IMR-90 (cell line): ENCODE measurements at regions not wholly inside any gene's neighbourhood (a gene's known extent, or its start where the extent isn't known, plus 50 kb on each side); places are given as distances from the start of the nearest gene placed in this dataset.

ENCODE experiments used
- ATAC-seq: fragments of 200-7000 bp; cut with Tn5 transposase; 2 replicates; pipeline ENCODE4 v1.9.1; 2020; ENCODE audit warnings: low read depth, mild to moderate bottlenecking, moderate library complexity
- BruUV-seq: library from RNA; stranded (reverse); fragments of 400-500 nt; replicated peaks from 2 replicates; lab custom pipeline; 2021; lab: Mats Ljungman, UMichigan
- CTCF ChIA-PET: fragments of 300-600 bp; formaldehyde crosslinking; extraction: SDS; loops from one replicate; lab custom pipeline; 2021; ENCODE audit warnings: antibody characterized with exemption; lab: Yijun Ruan, JAX
- POLR2A ChIA-PET: fragments of 300-600 bp; sonication (Branson Sonifier 250); formaldehyde crosslinking; loops from one replicate; lab custom pipeline; 2022; ENCODE audit warnings: antibody characterized with exemption; ENCODE audit not compliant: unreplicated experiment; lab: Charles Lee
- DNase-seq: peaks from one replicate; pipeline ENCODE4 v3.0.0; 2013
- H2AFZ ChIP-seq: replicated peaks from 2 replicates; pipeline ENCODE3; 2013; ENCODE audit warnings: low read length, mild to moderate bottlenecking; ENCODE audit not compliant: poor library complexity
- H2AK5ac ChIP-seq: 2 replicates; pipeline ENCODE4 v1.6.1; 2013; ENCODE audit warnings: low read depth, low read length, inconsistent platforms
- H2AK9ac ChIP-seq: replicated peaks from 2 replicates; pipeline ENCODE3; 2013; ENCODE audit warnings: mild to moderate bottlenecking, low read depth, low read length, moderate library complexity; ENCODE audit not compliant: poor library complexity
- H2BK120ac ChIP-seq: 2 replicates; pipeline ENCODE4 v1.6.1; 2013; ENCODE audit warnings: low read depth, low read length, inconsistent platforms
- H2BK15ac ChIP-seq: 3 replicates; pipeline ENCODE4 v1.6.1; 2013; ENCODE audit warnings: low read depth, low read length, inconsistent platforms
- H2BK20ac ChIP-seq: 2 replicates; pipeline ENCODE4 v1.6.1; 2013; ENCODE audit warnings: low read depth, mild to moderate bottlenecking, inconsistent platforms, low read length, moderate library complexity
- H2BK5ac ChIP-seq: 2 replicates; pipeline ENCODE4 v1.6.1; 2013; ENCODE audit warnings: mild to moderate bottlenecking, low read depth, low read length, inconsistent platforms; ENCODE audit not compliant: poor library complexity, severe bottlenecking
- H3K14ac ChIP-seq: replicated peaks from 2 replicates; pipeline ENCODE4 v1.6.1; 2013; ENCODE audit warnings: low read depth, low read length, inconsistent platforms
- H3K18ac ChIP-seq: 2 replicates; pipeline ENCODE4 v1.6.1; 2013; ENCODE audit warnings: low read depth, low read length, control low read depth
- H3K23ac ChIP-seq: 2 replicates; pipeline ENCODE4 v1.6.1; 2013; ENCODE audit warnings: low read depth, low read length, inconsistent platforms
- H3K27ac ChIP-seq: 2 replicates; pipeline ENCODE4 v1.5.1; 2013; ENCODE audit warnings: mild to moderate bottlenecking, control low read depth, low read length; ENCODE audit not compliant: insufficient read depth
- H3K27me3 ChIP-seq: 2 replicates; pipeline ENCODE4 v1.6.1; 2013; ENCODE audit warnings: low read length; ENCODE audit not compliant: control insufficient read depth, insufficient read depth
- H3K36me3 ChIP-seq: 2 replicates; pipeline ENCODE4 v1.6.1; 2013; ENCODE audit warnings: low read length, mixed read lengths; ENCODE audit not compliant: control insufficient read depth, insufficient read depth
- H3K4ac ChIP-seq: 2 replicates; pipeline ENCODE4 v1.6.1; 2013; ENCODE audit warnings: low read depth, low read length, inconsistent platforms
- H3K4me1 ChIP-seq: 2 replicates; pipeline ENCODE4 v1.6.1; 2013; ENCODE audit warnings: low read length, mixed read lengths; ENCODE audit not compliant: control insufficient read depth, insufficient read depth
- H3K4me2 ChIP-seq: 2 replicates; pipeline ENCODE4 v1.6.1; 2013; ENCODE audit warnings: low read depth, mild to moderate bottlenecking, control low read depth, low read length, moderate library complexity
- H3K4me3 ChIP-seq: 2 replicates; pipeline ENCODE4 v1.5.1; 2013; ENCODE audit warnings: low read depth, mild to moderate bottlenecking, control low read depth, low read length, moderate library complexity; ENCODE audit not compliant: insufficient read depth
- H3K56ac ChIP-seq: 2 replicates; pipeline ENCODE4 v1.6.1; 2013; ENCODE audit warnings: low read length, inconsistent platforms; ENCODE audit not compliant: insufficient read depth; ENCODE audit errors: extremely low read depth
- H3K79me1 ChIP-seq, 2 experiments: 2 replicates each; pipeline ENCODE4 v1.6.1; 2013; ENCODE audit warnings: low read length in 2 of 2, inconsistent platforms in 1 of 2, low read depth in 1 of 2
- H3K9ac ChIP-seq: 2 replicates; pipeline ENCODE4 v1.6.1; 2013; ENCODE audit warnings: low read depth, low read length, control low read depth
- H3K9me1 ChIP-seq: 2 replicates; pipeline ENCODE4 v1.6.1; 2013; ENCODE audit warnings: low read length, inconsistent platforms; ENCODE audit not compliant: insufficient read depth
- H3K9me3 ChIP-seq: 2 replicates; pipeline ENCODE4 v1.6.1; 2013; ENCODE audit warnings: low read length; ENCODE audit not compliant: control insufficient read depth, insufficient read depth
- H4K20me1 ChIP-seq: 2 replicates; pipeline ENCODE4 v1.6.1; 2013; ENCODE audit warnings: low read length, inconsistent platforms; ENCODE audit not compliant: insufficient read depth
- H4K5ac ChIP-seq: 2 replicates; pipeline ENCODE4 v1.6.1; 2013; ENCODE audit warnings: mild to moderate bottlenecking, low read depth, low read length, control low read depth
- H4K8ac ChIP-seq, 2 experiments: 2 replicates each; pipeline ENCODE4 v1.6.1; 2013; ENCODE audit warnings: low read depth in 2 of 2, low read length in 2 of 2, control low read depth in 1 of 2, inconsistent platforms in 1 of 2
- H4K91ac ChIP-seq: 2 replicates; pipeline ENCODE4 v1.6.1; 2013; ENCODE audit warnings: low read depth, low read length, inconsistent platforms; ENCODE audit not compliant: insufficient read depth
- CEBPB ChIP-seq: IDR thresholded peaks from 2 replicates; pipeline ENCODE4 v1.6.1; 2012; ENCODE audit warnings: low read depth, low read length, improper control_type of control experiment
- CTCF ChIP-seq: conservative IDR thresholded peaks from 2 replicates; pipeline ENCODE4 v1.5.1; 2012; ENCODE audit warnings: mild to moderate bottlenecking, low read depth, low read length, improper control_type of control experiment
- FOS ChIP-seq: fragments of 150-350 bp; IDR thresholded peaks from 2 replicates; pipeline ENCODE4 v1.6.1; 2016; ENCODE audit warnings: low read depth, low read length
- MAFK ChIP-seq: IDR thresholded peaks from 2 replicates; pipeline ENCODE4 v1.6.1; 2012; ENCODE audit warnings: low read depth, low read length, improper control_type of control experiment
- MAZ ChIP-seq: IDR thresholded peaks from 2 replicates; pipeline ENCODE4 v1.6.1; 2012; ENCODE audit warnings: low read depth, mild to moderate bottlenecking, low read length, improper control_type of control experiment, moderate library complexity, borderline replicate concordance
- POLR2A ChIP-seq: IDR thresholded peaks from 2 replicates; pipeline ENCODE4 v1.6.1; 2012; ENCODE audit warnings: mild to moderate bottlenecking, low read depth, low read length
- RAD21 ChIP-seq: IDR thresholded peaks from 2 replicates; pipeline ENCODE4 v1.6.1; 2012; ENCODE audit warnings: low read length, improper control_type of control experiment
- RFX5 ChIP-seq: IDR thresholded peaks from 2 replicates; pipeline ENCODE4 v1.8.0; 2012; ENCODE audit warnings: low read depth, mild to moderate bottlenecking, low read length, moderate library complexity
- SMC3 ChIP-seq: fragments of 150-350 bp; IDR thresholded peaks from 2 replicates; pipeline ENCODE4 v1.6.1; 2016; ENCODE audit warnings: low read depth, mild to moderate bottlenecking, antibody characterized with exemption, low read length, moderate library complexity
- USF2 ChIP-seq: fragments of 150-350 bp; IDR thresholded peaks from 2 replicates; pipeline ENCODE4 v1.6.1; 2017; ENCODE audit warnings: mild to moderate bottlenecking, antibody characterized with exemption, low read length, low read depth
- WGBS, 2 experiments: methylation state at CpG; one replicate each; pipeline versions ENCODE4 v1.1.5 to v1.1.7; 2013; ENCODE audit warnings: missing lambda C conversion rate in 2 of 2; ENCODE audit not compliant: insufficient read length in 1 of 2; ENCODE audit errors: extremely low coverage in 2 of 2; 5-methylcytosine and 5-hydroxymethylcytosine counted together
- dilution Hi-C: fragments of 300-500 bp; cut with HindIII; formaldehyde crosslinking; loops from one replicate; pipeline ENCODE4 v1.14.3; 2018; ENCODE audit warnings: low sequenced_read_pairs; ENCODE audit not compliant: unreplicated experiment
- in situ Hi-C: fragments of 300-500 bp; cut with MboI; formaldehyde crosslinking; loops from 3 replicates; pipeline ENCODE4 v1.14.3; 2019; ENCODE audit warnings: low sequenced_read_pairs, inconsistent platforms, mixed read lengths
- intact Hi-C: fragments of 100-400 bp; cut with micrococcal nuclease; formaldehyde crosslinking; loops from 2 replicates; pipeline ENCODE4 v1.10.0; 2022

GRCh38 chr10:117805139-117805538 is 241.6 kb downstream of the RAB11FIP2 start:
- no peak overlapping the region for H2BK5ac ChIP-seq
- no peak overlapping the region for H3K4me3 ChIP-seq
- ATAC-seq (no peak), DNase-seq (no peak)
- H2BK15ac ChIP-seq: no peak overlapping the region
- in situ Hi-C loops: no loop called here
- H2AK5ac ChIP-seq: no peak overlapping the region
- H3K4ac ChIP-seq: no peak overlapping the region
- no peak overlapping the region for H2AFZ ChIP-seq
- no peaks in the 10 kb centered on the region for H4K20me1 ChIP-seq
- no peak overlapping the region for H2AK9ac ChIP-seq
- H4K8ac ChIP-seq: no peak overlapping the region
- no peak overlapping the region for H3K9ac ChIP-seq
- H3K36me3 ChIP-seq: no peaks in the 10 kb centered on the region
- ChIA-PET CTCF (no interaction called here), POLR2A (no interaction called here)
- H4K5ac ChIP-seq: no peak overlapping the region
- no peak overlapping the region for H3K14ac ChIP-seq
- H3K4me2 ChIP-seq: no peak overlapping the region
- H2BK20ac ChIP-seq: no peak overlapping the region
- no peak overlapping the region for H2BK120ac ChIP-seq
- H4K91ac ChIP-seq: no peak overlapping the region
- H3K56ac ChIP-seq: no peak overlapping the region
- dilution Hi-C loops: no loop called here
- TF ChIP-seq RFX5 (no peak), SMC3 (no peak), CTCF (no peak), MAZ (no peak), MAFK (no peak), FOS (no peak), USF2 (no peak), POLR2A (no peak), CEBPB (no peak), RAD21 (no peak)
- H3K27me3 ChIP-seq: no peaks in the 10 kb centered on the region
- intact Hi-C loops: no loop called here
- H3K9me1 ChIP-seq: no peaks in the 10 kb centered on the region
- no peaks in the 10 kb centered on the region for H3K79me1 ChIP-seq
- no peaks in the 10 kb centered on the region for H3K4me1 ChIP-seq
- no peak overlapping the region for H3K23ac ChIP-seq
- H3K9me3 ChIP-seq: peaks cover 38% of the 10 kb centered on the region
- H3K27ac ChIP-seq: no peak overlapping the region
- H3K18ac ChIP-seq: no peak overlapping the region
- no CpG with 5 or more reads among the region's 13 CpGs for WGBS, 2 experiments
- BruUV-seq: no TSS peak
